K562 (cell line): ENCODE measurements at regions not wholly inside any gene's neighbourhood (a gene's known extent, or its start where the extent isn't known, plus 50 kb on each side); places are given as distances from the start of the nearest gene placed in this dataset.

Experiments
- ATAC-seq: fragments of 200-7000 bp; cut with Tn5 transposase; 3 replicates; pipeline ENCODE4 v1.9.1; 2020; ENCODE audit warnings: moderate library complexity
- BruUV-seq: library from RNA; stranded (reverse); fragments of 400-500 nt; replicated peaks from 2 replicates; lab custom pipeline; 2021; lab: Mats Ljungman, UMichigan
- CTCF ChIA-PET: fragments of 300-600 bp; formaldehyde crosslinking; extraction: SDS; loops from one replicate; lab custom pipeline; 2021; ENCODE audit warnings: low intra/inter-chr PET ratio; lab: Yijun Ruan, JAX
- POLR2A ChIA-PET: fragments of 300-600, 350-650 bp; sonication (Branson Sonifier 250); formaldehyde crosslinking; extraction: SDS; loops from one replicate; lab custom pipeline; 2021; ENCODE audit warnings: antibody characterized with exemption, inconsistent platforms; lab: Yijun Ruan, JAX
- DNase-seq, 4 experiments: peaks; one replicate each; pipeline versions ENCODE4 v3.0.0 to v3.0.0-alpha.2; 2011 to 2018; ENCODE audit warnings: low spot score in 3 of 4, mixed read lengths in 3 of 4; ENCODE audit errors: extremely low read depth in 1 of 4
- FAIRE-seq: peaks from 2 replicates; lab custom pipeline; 2011; peaks lifted over from hg19 to GRCh38; lab: Jason Lieb, UNC
- H2AFZ ChIP-seq: 2 replicates; pipeline ENCODE4 v1.6.0; 2011; ENCODE audit warnings: low read depth, low read length, control low read depth, inconsistent platforms
- H3K27ac ChIP-seq: fragments of 200-600 bp; 3 replicates; pipeline ENCODE4 v1.8.0; 2011; ENCODE audit warnings: low read depth, mild to moderate bottlenecking, control low read depth, inconsistent platforms, low read length, moderate library complexity, mixed read lengths; ENCODE audit errors: extremely low read depth
- H3K27me3 ChIP-seq, 2 experiments: fragments of 300-600 bp in 1 of 2; 2 replicates in 1 of 2; 3 replicates in 1 of 2; pipeline versions ENCODE4 v1.6.0 to v1.8.0; 2011; ENCODE audit warnings: inconsistent platforms in 2 of 2, low read length in 2 of 2, mild to moderate bottlenecking in 1 of 2, mixed read lengths in 1 of 2, moderate library complexity in 1 of 2; ENCODE audit not compliant: control insufficient read depth in 2 of 2, insufficient read depth in 2 of 2
- H3K36me3 ChIP-seq: fragments of 300-600 bp; 3 replicates; pipeline ENCODE4 v1.8.0; 2011; ENCODE audit warnings: mild to moderate bottlenecking, low read length, inconsistent platforms; ENCODE audit not compliant: control insufficient read depth, insufficient read depth
- H3K4me1 ChIP-seq, 2 experiments: fragments of 200-600 bp in 1 of 2; replicated peaks in 1 of 2; 2 replicates in 1 of 2; 3 replicates in 1 of 2; pipeline versions ENCODE4 v1.5.1 to v1.8.0; 2011; ENCODE audit warnings: inconsistent platforms in 2 of 2, low read length in 2 of 2, mild to moderate bottlenecking in 1 of 2, mixed read lengths in 1 of 2, moderate library complexity in 1 of 2; ENCODE audit not compliant: control insufficient read depth in 2 of 2, insufficient read depth in 2 of 2
- H3K4me2 ChIP-seq: 2 replicates; pipeline ENCODE4 v1.6.1; 2011; ENCODE audit warnings: low read length, control low read depth, inconsistent platforms, mixed read lengths; ENCODE audit not compliant: insufficient read depth
- H3K4me3 ChIP-seq: fragments of 200-600 bp; sonication (generic), shearing (Covaris generic); 2 replicates; pipeline ENCODE4 v1.5.1; 2016; ENCODE audit warnings: control low read depth, inconsistent platforms
- H3K79me2 ChIP-seq: fragments of 200-600 bp; 3 replicates; pipeline ENCODE4 v1.8.0; 2011; ENCODE audit warnings: low read length, inconsistent platforms; ENCODE audit not compliant: control insufficient read depth, insufficient read depth
- H3K9ac ChIP-seq, 2 experiments: 2 replicates each; pipeline versions ENCODE4 v1.6.0 to v1.6.1; 2011; ENCODE audit warnings: low read depth in 2 of 2, low read length in 2 of 2, control low read depth in 1 of 2, inconsistent platforms in 1 of 2, mild to moderate bottlenecking in 1 of 2, mixed read lengths in 1 of 2; ENCODE audit not compliant: insufficient read depth in 1 of 2
- H3K9me1 ChIP-seq: one replicate; pipeline ENCODE4 v1.6.0; 2011; ENCODE audit warnings: inconsistent platforms, mild to moderate bottlenecking, low read length, moderate library complexity; ENCODE audit not compliant: control insufficient read depth, insufficient read depth
- H3K9me3 ChIP-seq: replicated peaks from 2 replicates; pipeline ENCODE4 v1.5.1; 2011; ENCODE audit warnings: low read depth, low read length, inconsistent platforms; ENCODE audit not compliant: control insufficient read depth, insufficient read depth
- H4K20me1 ChIP-seq: replicated peaks from 2 replicates; pipeline ENCODE4 v1.6.1; 2011; ENCODE audit warnings: low read length, inconsistent platforms, mixed read lengths; ENCODE audit not compliant: control insufficient read depth, insufficient read depth
- CCNT2 ChIP-seq: IDR thresholded peaks from 2 replicates; pipeline ENCODE4 v1.6.1; 2011; ENCODE audit warnings: borderline replicate concordance, low read depth, mild to moderate bottlenecking, moderate library complexity, mixed read lengths, low read length; ENCODE audit not compliant: insufficient read length; ENCODE audit errors: extremely low read depth
- KDM2B ChIP-seq: fragments of 250-450 bp; sonication (Bioruptor Pico); IDR thresholded peaks from 2 replicates; pipeline ENCODE4 v1.8.0; 2021; ENCODE audit warnings: mild to moderate bottlenecking, moderate library complexity
- KDM4B ChIP-seq, 2 experiments: fragments of 450-650 bp in 1 of 2; sonication (generic) in 1 of 2; IDR thresholded peaks; 2 replicates each; pipeline ENCODE4 v1.6.1; 2016 to 2017; ENCODE audit warnings: borderline replicate concordance in 2 of 2, antibody characterized with exemption in 1 of 2, low read depth in 1 of 2, mild to moderate bottlenecking in 1 of 2
- NFXL1 ChIP-seq: fragments of 450-650 bp; formaldehyde crosslinking; IDR thresholded peaks from 2 replicates; pipeline ENCODE4 v1.4.0; 2021; ENCODE audit warnings: mild to moderate bottlenecking
- NRF1 ChIP-seq, 2 experiments: fragments of 450-650 bp; IDR thresholded peaks in 1 of 2; conservative IDR thresholded peaks in 1 of 2; 2 replicates each; pipeline ENCODE4 v1.6.1; 2014; ENCODE audit warnings: mild to moderate bottlenecking in 2 of 2
- PRPF4 ChIP-seq: fragments of 200-400 bp; formaldehyde crosslinking; IDR thresholded peaks from one replicate; pipeline ENCODE4 v1.6.1; 2017; ENCODE audit warnings: low read length, low read depth, mild to moderate bottlenecking; ENCODE audit not compliant: insufficient read depth, poor library complexity, severe bottlenecking
- PURB ChIP-seq: sonication (generic); formaldehyde crosslinking; IDR thresholded peaks from 2 replicates; pipeline ENCODE4 v1.9.0; 2021; ENCODE audit warnings: low read depth, mild to moderate bottlenecking, missing genetic modification reagents
- SLC30A9 ChIP-seq: fragments of 250-450 bp; sonication (Bioruptor Pico); IDR thresholded peaks from 2 replicates; pipeline ENCODE4 v1.8.0; 2022; ENCODE audit warnings: mild to moderate bottlenecking, moderate library complexity
- SMARCA4 ChIP-seq: fragments of 450-650 bp; IDR thresholded peaks from 2 replicates; pipeline ENCODE4 v1.6.1; 2016
- ZC3H11A ChIP-seq: IDR thresholded peaks from 2 replicates; pipeline ENCODE4 v1.6.1; 2012; ENCODE audit warnings: low read depth, low read length, improper control_type of control experiment
- ZNF12 ChIP-seq: sonication (generic); formaldehyde crosslinking; IDR thresholded peaks from 2 replicates; pipeline ENCODE4 v1.4.0; 2020; ENCODE audit warnings: mild to moderate bottlenecking, missing genetic modification reagents
- WGBS: fragments of 100-300 bp; shearing (Covaris generic); methylation state at CpG from one replicate; pipeline ENCODE4 v1.1.6; 2016; ENCODE audit warnings: low coverage, mixed read lengths; ENCODE audit not compliant: insufficient coverage; ENCODE audit errors: missing lambda C conversion rate; 5-methylcytosine and 5-hydroxymethylcytosine counted together
- in situ Hi-C: fragments of 300-500 bp; cut with MboI; formaldehyde crosslinking; loops from 4 replicates; pipeline ENCODE4 v1.15.0; 2018; ENCODE audit warnings: inconsistent platforms, mixed read lengths
- intact Hi-C: fragments of 100-400 bp; cut with micrococcal nuclease; formaldehyde crosslinking; loops from 2 replicates; pipeline ENCODE4 v1.14.2; 2022
- TF ChIP-seq, protein P1 (sequence below), 2 experiments: fragments of 450-650 bp in 1 of 2; IDR thresholded peaks; 2 replicates each; pipeline ENCODE4 v1.6.1; 2011 to 2017; ENCODE audit warnings: low read depth in 2 of 2, antibody characterized with exemption in 1 of 2, borderline replicate concordance in 1 of 2, low read length in 1 of 2, mild to moderate bottlenecking in 1 of 2, mixed read lengths in 1 of 2; ENCODE audit not compliant: control insufficient read depth in 1 of 2

DNA sequence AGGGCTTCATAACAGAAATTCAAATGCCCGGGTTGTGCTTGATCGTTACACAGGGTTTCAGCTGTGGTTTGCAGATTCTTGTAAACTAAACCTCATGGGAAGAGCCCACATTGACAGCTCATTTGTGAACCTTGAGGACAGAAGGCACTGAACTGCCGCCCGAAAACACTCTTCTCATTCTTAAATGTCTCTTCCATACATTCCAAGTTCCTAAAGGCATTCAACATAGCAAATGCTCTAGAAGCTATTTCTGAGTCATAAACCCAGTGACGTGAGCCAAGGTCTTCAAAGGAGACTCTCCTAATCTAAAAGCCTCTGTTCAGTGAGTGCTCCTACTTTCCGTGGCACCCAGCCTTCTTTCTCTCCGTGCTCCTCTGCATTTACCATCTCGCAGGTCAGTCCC lies 737.8 kb upstream of the FRG1 start:
- no peak overlapping the region for H3K4me2 ChIP-seq
- in situ Hi-C loops: no loop called here

DNA sequence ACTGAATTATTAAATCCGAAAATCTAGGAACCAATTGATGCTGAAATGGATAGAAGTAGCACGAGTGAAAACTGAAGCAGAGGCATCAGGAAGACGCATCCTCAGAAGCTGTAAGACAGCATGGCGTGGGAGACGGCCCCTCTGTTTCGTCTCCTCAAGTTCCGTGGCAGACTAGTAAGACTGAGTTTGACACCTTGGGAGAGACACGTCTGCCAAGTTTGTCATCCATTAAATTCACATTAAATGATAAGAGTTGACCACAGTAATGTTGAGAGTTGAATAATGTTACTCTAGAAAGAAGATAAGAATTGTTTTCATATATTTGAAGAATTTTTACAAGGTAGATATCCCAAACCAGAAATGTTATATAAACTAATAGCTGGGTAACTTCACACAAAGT lies 736.1 kb upstream of the FRG1 start:
- intact Hi-C loops: loop anchor here (5.0 kb wide), 2 partner anchors 588 to 1597 kb away; no protein-coding TSS in a partner anchor
- in situ Hi-C loops: no loop called here
- no TSS peak for BruUV-seq
- no peaks in the 10 kb centered on the region for H3K79me2 ChIP-seq
- no peak for TF ChIP-seq NRF1 (conservative IDR thresholded peaks at IDR 0.05 in 1 of 2, IDR thresholded peaks at IDR 0.05 in 1 of 2)
- TF ChIP-seq SMARCA4: no peak
- no peak for TF ChIP-seq CCNT2
- TF ChIP-seq, protein P1, sequence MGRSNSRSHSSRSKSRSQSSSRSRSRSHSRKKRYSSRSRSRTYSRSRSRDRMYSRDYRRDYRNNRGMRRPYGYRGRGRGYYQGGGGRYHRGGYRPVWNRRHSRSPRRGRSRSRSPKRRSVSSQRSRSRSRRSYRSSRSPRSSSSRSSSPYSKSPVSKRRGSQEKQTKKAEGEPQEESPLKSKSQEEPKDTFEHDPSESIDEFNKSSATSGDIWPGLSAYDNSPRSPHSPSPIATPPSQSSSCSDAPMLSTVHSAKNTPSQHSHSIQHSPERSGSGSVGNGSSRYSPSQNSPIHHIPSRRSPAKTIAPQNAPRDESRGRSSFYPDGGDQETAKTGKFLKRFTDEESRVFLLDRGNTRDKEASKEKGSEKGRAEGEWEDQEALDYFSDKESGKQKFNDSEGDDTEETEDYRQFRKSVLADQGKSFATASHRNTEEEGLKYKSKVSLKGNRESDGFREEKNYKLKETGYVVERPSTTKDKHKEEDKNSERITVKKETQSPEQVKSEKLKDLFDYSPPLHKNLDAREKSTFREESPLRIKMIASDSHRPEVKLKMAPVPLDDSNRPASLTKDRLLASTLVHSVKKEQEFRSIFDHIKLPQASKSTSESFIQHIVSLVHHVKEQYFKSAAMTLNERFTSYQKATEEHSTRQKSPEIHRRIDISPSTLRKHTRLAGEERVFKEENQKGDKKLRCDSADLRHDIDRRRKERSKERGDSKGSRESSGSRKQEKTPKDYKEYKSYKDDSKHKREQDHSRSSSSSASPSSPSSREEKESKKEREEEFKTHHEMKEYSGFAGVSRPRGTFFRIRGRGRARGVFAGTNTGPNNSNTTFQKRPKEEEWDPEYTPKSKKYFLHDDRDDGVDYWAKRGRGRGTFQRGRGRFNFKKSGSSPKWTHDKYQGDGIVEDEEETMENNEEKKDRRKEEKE (IDR thresholded peaks at IDR 0.05; ENCODE audit: borderline replicate concordance in 1 of 2, control insufficient read depth in 1 of 2, low read depth in 2 of 2, low read length in 1 of 2): no peak
- TF ChIP-seq ZNF12 (CRISPR knock-in tag): no peak
- no peak for TF ChIP-seq SLC30A9
- no peak for TF ChIP-seq PRPF4
- TF ChIP-seq, all 486 proteins: peak for 0
- FAIRE-seq (no peak), ATAC-seq (no peak), DNase-seq (no peak)
- Histone ChIP-seq H3K27ac (no peak overlapping the region), H3K9ac (no peak overlapping the region), H2AFZ (no peak overlapping the region), H3K4me3 (no peak overlapping the region), H4K20me1 (no peaks in the 10 kb centered on the region), H3K4me2 (no peak overlapping the region), H3K9me3 (no peaks in the 10 kb centered on the region), H3K27me3 (no peaks in the 10 kb centered on the region), H3K9me1 (no peaks in the 10 kb centered on the region), H3K4me1 (no peaks in the 10 kb centered on the region), H3K36me3 (no peaks in the 10 kb centered on the region)
- WGBS: 1% methylated on average over 8 of the region's 8 CpGs
- CTCF ChIA-PET: no interaction called here
- POLR2A ChIA-PET: no interaction called here

More for the DNA sequence above, 737.8 kb upstream of the FRG1 start:
- intact Hi-C loops: loop anchor here (5.0 kb wide), 1 partner anchor 1596 kb away; no protein-coding TSS in a partner anchor
- no peaks in the 10 kb centered on the region for H4K20me1 ChIP-seq
- BruUV-seq: no TSS peak
- H3K9ac ChIP-seq: no peak overlapping the region
- ATAC-seq: no peak
- no peak overlapping the region for H3K27ac ChIP-seq
- TF ChIP-seq PURB (CRISPR knock-in tag) (no peak), CCNT2 (no peak), KDM4B (IDR thresholded peaks at IDR 0.05; ENCODE audit: borderline replicate concordance in 2 of 2, low read depth in 1 of 2) (no peak), NFXL1 (no peak), KDM2B (no peak), ZC3H11A (no peak)
- H3K36me3 ChIP-seq: no peaks in the 10 kb centered on the region
- 0% methylated on average over 8 of the region's 8 CpGs for WGBS
- CTCF ChIA-PET: no interaction called here
- FAIRE-seq: no peak
- no peaks in the 10 kb centered on the region for H3K79me2 ChIP-seq
- no peaks in the 10 kb centered on the region for H3K27me3 ChIP-seq
- no peak overlapping the region for H2AFZ ChIP-seq
- H3K4me3 ChIP-seq: no peak overlapping the region
- H3K9me3 ChIP-seq: no peaks in the 10 kb centered on the region
- DNase-seq: no peak
- no peaks in the 10 kb centered on the region for H3K4me1 ChIP-seq
- POLR2A ChIA-PET: no interaction called here
- H3K9me1 ChIP-seq: no peaks in the 10 kb centered on the region
